Ishikawa (cell line): ENCODE measurements at regions not wholly inside any gene's neighbourhood (a gene's known extent, or its start where the extent isn't known, plus 50 kb on each side); places are given as distances from the start of the nearest gene placed in this dataset.

Experiments used
- CEBPB ChIP-seq: IDR thresholded peaks from 2 replicates; pipeline ENCODE4 v1.6.1; 2012
- CREB1 ChIP-seq: IDR thresholded peaks from 2 replicates; pipeline ENCODE4 v1.6.1; 2012; ENCODE audit warnings: low read depth
- EGR1 ChIP-seq: IDR thresholded peaks from 2 replicates; pipeline ENCODE4 v1.6.1; 2012
- EP300 ChIP-seq: IDR thresholded peaks from 2 replicates; pipeline ENCODE4 v1.6.1; 2012; ENCODE audit warnings: borderline replicate concordance
- FOXM1 ChIP-seq: IDR thresholded peaks from 2 replicates; pipeline ENCODE4 v1.6.1; 2012; ENCODE audit warnings: low read depth, borderline replicate concordance
- NFIC ChIP-seq: IDR thresholded peaks from 2 replicates; pipeline ENCODE4 v1.6.1; 2012
- RAD21 ChIP-seq: IDR thresholded peaks from 2 replicates; pipeline ENCODE4 v1.6.1; 2012; ENCODE audit warnings: low read depth
- TAF1 ChIP-seq: IDR thresholded peaks from 2 replicates; pipeline ENCODE4 v1.6.1; 2012; ENCODE audit warnings: low read depth, mild to moderate bottlenecking
- TCF12 ChIP-seq: IDR thresholded peaks from 2 replicates; pipeline ENCODE4 v1.6.1; 2012; ENCODE audit warnings: low read depth
- TEAD4 ChIP-seq: IDR thresholded peaks from 2 replicates; pipeline ENCODE4 v1.6.1; 2012
- YY1 ChIP-seq: IDR thresholded peaks from 2 replicates; pipeline ENCODE4 v1.6.1; 2012; ENCODE audit warnings: low read depth
- ZBTB7A ChIP-seq: IDR thresholded peaks from 2 replicates; pipeline ENCODE4 v1.6.1; 2012; ENCODE audit warnings: low read depth
- TF ChIP-seq, protein P1 (sequence below): IDR thresholded peaks from 2 replicates; pipeline ENCODE4 v1.6.1; 2012; ENCODE audit warnings: low read depth, mild to moderate bottlenecking
- TF ChIP-seq, protein P2 (sequence below): IDR thresholded peaks from 2 replicates; pipeline ENCODE4 v1.6.1; 2012
- TF ChIP-seq, protein P3 (sequence below): IDR thresholded peaks from 2 replicates; pipeline ENCODE4 v1.6.1; 2012

DNA sequence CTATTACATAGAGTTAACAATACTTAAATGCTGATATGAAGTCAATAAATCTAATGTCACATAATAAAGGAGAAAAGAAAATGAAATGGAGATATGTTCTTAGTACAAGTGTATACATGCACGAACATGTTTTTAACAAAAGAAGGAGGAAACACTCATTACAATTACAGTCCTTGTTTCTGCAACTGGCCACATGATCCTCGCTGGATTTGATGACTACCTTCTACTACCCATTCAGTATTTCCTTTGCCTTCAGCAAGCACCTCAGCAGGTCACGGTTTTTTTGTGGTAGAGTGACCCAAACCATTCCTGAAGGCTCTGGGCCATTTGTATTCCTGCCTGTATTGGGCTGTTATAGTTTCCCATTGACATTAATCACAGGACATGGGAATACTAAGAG, 172.8 kb upstream of the CXADR start:
- TF ChIP-seq, protein P1, sequence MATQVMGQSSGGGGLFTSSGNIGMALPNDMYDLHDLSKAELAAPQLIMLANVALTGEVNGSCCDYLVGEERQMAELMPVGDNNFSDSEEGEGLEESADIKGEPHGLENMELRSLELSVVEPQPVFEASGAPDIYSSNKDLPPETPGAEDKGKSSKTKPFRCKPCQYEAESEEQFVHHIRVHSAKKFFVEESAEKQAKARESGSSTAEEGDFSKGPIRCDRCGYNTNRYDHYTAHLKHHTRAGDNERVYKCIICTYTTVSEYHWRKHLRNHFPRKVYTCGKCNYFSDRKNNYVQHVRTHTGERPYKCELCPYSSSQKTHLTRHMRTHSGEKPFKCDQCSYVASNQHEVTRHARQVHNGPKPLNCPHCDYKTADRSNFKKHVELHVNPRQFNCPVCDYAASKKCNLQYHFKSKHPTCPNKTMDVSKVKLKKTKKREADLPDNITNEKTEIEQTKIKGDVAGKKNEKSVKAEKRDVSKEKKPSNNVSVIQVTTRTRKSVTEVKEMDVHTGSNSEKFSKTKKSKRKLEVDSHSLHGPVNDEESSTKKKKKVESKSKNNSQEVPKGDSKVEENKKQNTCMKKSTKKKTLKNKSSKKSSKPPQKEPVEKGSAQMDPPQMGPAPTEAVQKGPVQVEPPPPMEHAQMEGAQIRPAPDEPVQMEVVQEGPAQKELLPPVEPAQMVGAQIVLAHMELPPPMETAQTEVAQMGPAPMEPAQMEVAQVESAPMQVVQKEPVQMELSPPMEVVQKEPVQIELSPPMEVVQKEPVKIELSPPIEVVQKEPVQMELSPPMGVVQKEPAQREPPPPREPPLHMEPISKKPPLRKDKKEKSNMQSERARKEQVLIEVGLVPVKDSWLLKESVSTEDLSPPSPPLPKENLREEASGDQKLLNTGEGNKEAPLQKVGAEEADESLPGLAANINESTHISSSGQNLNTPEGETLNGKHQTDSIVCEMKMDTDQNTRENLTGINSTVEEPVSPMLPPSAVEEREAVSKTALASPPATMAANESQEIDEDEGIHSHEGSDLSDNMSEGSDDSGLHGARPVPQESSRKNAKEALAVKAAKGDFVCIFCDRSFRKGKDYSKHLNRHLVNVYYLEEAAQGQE, result no peak
- TF ChIP-seq CREB1, result no peak
- no peak for TF ChIP-seq EP300
- TF ChIP-seq RAD21, result no peak
- TF ChIP-seq YY1, result no peak
- no peak for TF ChIP-seq ZBTB7A
- TF ChIP-seq TCF12, result no peak
- TF ChIP-seq FOXM1, result no peak
- no peak for TF ChIP-seq NFIC
- TF ChIP-seq TEAD4, result no peak
- TF ChIP-seq, protein P2, sequence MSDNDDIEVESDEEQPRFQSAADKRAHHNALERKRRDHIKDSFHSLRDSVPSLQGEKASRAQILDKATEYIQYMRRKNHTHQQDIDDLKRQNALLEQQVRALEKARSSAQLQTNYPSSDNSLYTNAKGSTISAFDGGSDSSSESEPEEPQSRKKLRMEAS, result no peak
- TF ChIP-seq TAF1, result no peak
- no peak for TF ChIP-seq CEBPB
- TF ChIP-seq EGR1, result no peak
- TF ChIP-seq, protein P3, sequence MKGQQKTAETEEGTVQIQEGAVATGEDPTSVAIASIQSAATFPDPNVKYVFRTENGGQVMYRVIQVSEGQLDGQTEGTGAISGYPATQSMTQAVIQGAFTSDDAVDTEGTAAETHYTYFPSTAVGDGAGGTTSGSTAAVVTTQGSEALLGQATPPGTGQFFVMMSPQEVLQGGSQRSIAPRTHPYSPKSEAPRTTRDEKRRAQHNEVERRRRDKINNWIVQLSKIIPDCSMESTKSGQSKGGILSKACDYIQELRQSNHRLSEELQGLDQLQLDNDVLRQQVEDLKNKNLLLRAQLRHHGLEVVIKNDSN, result no peak

DNA sequence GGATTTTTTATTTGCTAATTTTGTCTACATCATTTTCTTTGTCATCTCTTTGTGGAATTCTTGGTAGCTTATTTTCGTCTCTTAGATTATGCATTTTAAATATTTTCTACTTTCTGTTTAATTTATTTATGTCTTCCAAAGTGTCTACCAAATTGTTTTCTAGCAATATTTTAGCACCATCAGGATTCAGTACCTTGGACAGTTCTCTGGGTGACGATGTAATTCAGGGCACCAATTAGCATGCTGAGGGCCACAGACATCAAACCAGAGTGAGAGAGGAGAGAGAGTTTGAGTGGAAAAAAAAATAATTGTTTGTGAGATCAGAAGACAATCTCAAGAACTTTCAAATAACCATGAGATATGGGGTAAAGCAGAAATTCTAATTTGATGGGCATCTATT, 169.8 kb upstream of the CXADR start:
- TF ChIP-seq, protein P3, result 0 out of 2 replicates have a peak, but pooled peaks have one; percentile 11
- TF ChIP-seq CREB1 (peak; percentile 73), CEBPB (no peak), YY1 (no peak), ZBTB7A (no peak), TEAD4 (no peak), TCF12 (no peak), EGR1 (no peak), NFIC (no peak), EP300 (no peak), RAD21 (0 out of 2 replicates have a peak, but pooled peaks have one; percentile 6), FOXM1 (no peak), TAF1 (no peak)
- TF ChIP-seq, protein P2, result no peak
- TF ChIP-seq, protein P1, result peak; percentile 93

DNA sequence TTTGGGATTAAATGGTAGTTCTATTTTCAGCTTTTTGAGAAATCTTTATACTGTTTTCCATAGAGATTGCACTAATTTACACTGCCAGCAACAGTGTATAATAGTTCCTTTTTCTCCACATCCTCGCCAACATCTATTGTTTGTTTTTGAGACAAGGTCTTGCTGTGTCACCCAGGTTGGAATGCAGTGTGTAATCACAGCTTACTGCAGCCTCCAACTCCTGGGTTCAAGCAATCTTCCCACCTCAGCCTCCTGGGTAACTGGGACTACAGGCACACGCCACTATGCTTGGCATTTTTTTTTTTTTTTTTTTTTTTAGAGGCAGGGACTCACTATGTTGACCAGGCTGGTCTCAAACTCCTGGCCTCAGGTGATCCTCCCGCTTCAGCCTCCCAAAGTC, 164.5 kb upstream of the CXADR start:
- TF ChIP-seq, protein P1, result no peak
- TF ChIP-seq ZBTB7A (no peak), CREB1 (no peak), RAD21 (no peak), TAF1 (no peak), TCF12 (no peak), EGR1 (no peak)
- TF ChIP-seq, protein P3, result no peak

DNA sequence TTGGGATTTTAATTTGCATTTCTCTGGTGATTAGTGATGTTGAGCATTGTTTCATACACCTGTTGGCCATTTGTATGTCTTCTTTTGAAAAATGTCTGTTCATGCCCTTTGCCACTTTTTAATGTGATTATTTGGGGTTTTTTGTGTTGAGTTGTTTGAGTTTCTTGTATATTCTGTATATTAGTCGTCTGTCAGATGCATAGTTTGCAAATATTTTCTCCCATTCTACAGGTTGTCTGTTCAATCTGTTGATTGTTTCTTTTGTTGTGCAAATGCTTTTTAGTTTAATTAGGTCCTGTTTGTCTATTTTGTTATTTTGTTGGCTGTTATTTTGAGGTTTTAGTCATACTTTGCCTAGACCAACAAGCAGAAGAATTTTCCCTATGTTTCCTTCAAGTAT, 164.0 kb upstream of the CXADR start:
- TF ChIP-seq, protein P3, result no peak
- TF ChIP-seq, protein P2, result no peak
- TF ChIP-seq TEAD4, result no peak
- no peak for TF ChIP-seq ZBTB7A
- TF ChIP-seq FOXM1, result no peak
- TF ChIP-seq, protein P1, result no peak
- TF ChIP-seq CEBPB, result no peak
- TF ChIP-seq TAF1, result no peak
- TF ChIP-seq NFIC, result no peak
- TF ChIP-seq EGR1, result no peak
- TF ChIP-seq CREB1, result no peak
- TF ChIP-seq YY1, result no peak
- TF ChIP-seq RAD21, result no peak
- no peak for TF ChIP-seq TCF12
